GM10248 (cell line): ENCODE measurements at regions not wholly inside any gene's neighbourhood (a gene's known extent, or its start where the extent isn't known, plus 50 kb on each side); places are given as distances from the start of the nearest gene placed in this dataset.

ENCODE experiments used
- CTCF ChIA-PET: fragments of 300-600 bp; sonication (Branson Sonifier 250); formaldehyde crosslinking; extraction: SDS; loops from one replicate; lab custom pipeline; 2021; ENCODE audit warnings: antibody characterized with exemption; lab: Yijun Ruan, JAX
- POLR2A ChIA-PET: fragments of 350-650 bp; sonication (Branson Sonifier 250); formaldehyde crosslinking; extraction: SDS; loops from one replicate; lab custom pipeline; 2020; ENCODE audit warnings: antibody characterized with exemption; lab: Yijun Ruan, JAX
- DNase-seq: peaks from one replicate; pipeline ENCODE4 v3.0.0; 2012; ENCODE audit errors: extremely low spot score
- CTCF ChIP-seq: IDR thresholded peaks from 2 replicates; pipeline ENCODE4 v1.5.1; 2012; ENCODE audit warnings: mild to moderate bottlenecking, low read depth; ENCODE audit errors: extremely low read depth, missing control alignments, control extremely low read depth

- CTCF ChIA-PET = interaction anchor here (0.7 to 1.0 kb wide), 3 partner anchors 8 to 22 kb away, joined by 3 read pairs; no protein-coding TSS in a partner anchor
- no peak for TF ChIP-seq CTCF
- DNase-seq = no peak
- POLR2A ChIA-PET = no interaction called here
Measured at GRCh38 chr1:187862506-187862905, 1033.8 kb downstream of the PLA2G4A start.

- no peak for TF ChIP-seq CTCF
- DNase-seq = no peak
- ChIA-PET POLR2A (no interaction called here), CTCF (interaction anchor here (1.3 kb wide), 1 partner anchor 9 kb away, joined by 3 read pairs; no protein-coding TSS in a partner anchor)
Measured at GRCh38 chr1:187870552-187870951, 1041.8 kb downstream of the PLA2G4A start.

- DNase-seq = no peak
- CTCF ChIA-PET = interaction anchor here (1.3 kb wide), 1 partner anchor 9 kb away, joined by 3 read pairs; no protein-coding TSS in a partner anchor
- TF ChIP-seq CTCF = no peak
- POLR2A ChIA-PET = no interaction called here
Measured at GRCh38 chr1:187871177-187871845, 1042.6 kb downstream of the PLA2G4A start.

- POLR2A ChIA-PET = no interaction called here
- DNase-seq = no peak
- no peak for TF ChIP-seq CTCF
- CTCF ChIA-PET = no interaction called here
Measured at GRCh38 chr1:187872550-187872949, 1043.8 kb downstream of the PLA2G4A start.

GRCh38 chr1:187873126-187873525 is 1044.4 kb downstream of the PLA2G4A start:
- POLR2A ChIA-PET = no interaction called here
- DNase-seq = no peak
- CTCF ChIA-PET = no interaction called here
- no peak for TF ChIP-seq CTCF

- no peak for TF ChIP-seq CTCF
- ChIA-PET CTCF (no interaction called here), POLR2A (no interaction called here)
- peak; percentile 9 for DNase-seq
Measured at GRCh38 chr1:187876775-187877174, 1048.0 kb downstream of the PLA2G4A start.
